ENCODE measurements at regions not wholly inside any gene's neighbourhood (a gene's known extent, or its start where the extent isn't known, plus 50 kb on each side); places are given as distances from the start of the nearest gene placed in this dataset.

DNA sequence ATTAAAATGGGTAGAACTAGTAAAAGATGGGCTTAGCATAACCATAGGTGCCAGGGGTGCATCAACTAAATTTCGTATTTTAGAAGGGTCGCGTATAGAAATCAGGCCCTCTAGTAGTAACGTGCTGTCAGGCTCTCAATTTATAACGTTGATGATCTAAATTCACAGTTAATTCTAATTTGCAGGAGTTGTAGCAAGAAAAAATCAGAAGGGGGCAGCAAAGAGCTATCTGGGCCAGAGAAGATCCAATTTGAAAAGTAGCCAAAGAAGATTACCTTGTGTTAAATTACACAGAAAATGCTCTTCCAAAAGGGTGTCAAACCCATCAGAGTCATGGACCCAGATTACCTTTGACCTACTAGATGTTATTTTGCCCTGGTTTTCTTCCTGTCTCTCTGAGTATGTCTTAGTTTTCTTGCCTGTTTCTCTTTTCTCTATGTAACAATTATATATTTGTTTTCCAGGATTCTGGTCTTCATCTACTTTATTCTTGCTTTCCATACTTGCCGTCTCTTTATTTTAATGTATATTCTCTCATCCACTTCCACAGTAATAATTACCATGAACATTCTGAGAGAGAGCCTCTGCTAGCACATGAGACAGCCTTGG lies 1030.9 kb downstream of the AMY1C start:
- Histone ChIP-seq H3K4me1 (ENCODE audit: control insufficient read depth in 1 of 2, insufficient read depth in 2 of 2, low read length in 2 of 2) (no peaks in the 10 kb centered on the region), H3K27me3 (ENCODE audit: low read depth, low read length) (no peaks in the 10 kb centered on the region), H3K9me3 (ENCODE audit: control insufficient read depth in 1 of 2, low read length in 2 of 2) (no peaks in the 10 kb centered on the region), H3K27ac (ENCODE audit: low read length) (no peak overlapping the region), H3K36me3 (ENCODE audit: control insufficient read depth in 1 of 2, insufficient read depth in 2 of 2, low read length in 2 of 2) (no peaks in the 10 kb centered on the region), H3K4me3 (ENCODE audit: low read depth in 1 of 2, low read length in 2 of 2) (no peak overlapping the region)

DNA sequence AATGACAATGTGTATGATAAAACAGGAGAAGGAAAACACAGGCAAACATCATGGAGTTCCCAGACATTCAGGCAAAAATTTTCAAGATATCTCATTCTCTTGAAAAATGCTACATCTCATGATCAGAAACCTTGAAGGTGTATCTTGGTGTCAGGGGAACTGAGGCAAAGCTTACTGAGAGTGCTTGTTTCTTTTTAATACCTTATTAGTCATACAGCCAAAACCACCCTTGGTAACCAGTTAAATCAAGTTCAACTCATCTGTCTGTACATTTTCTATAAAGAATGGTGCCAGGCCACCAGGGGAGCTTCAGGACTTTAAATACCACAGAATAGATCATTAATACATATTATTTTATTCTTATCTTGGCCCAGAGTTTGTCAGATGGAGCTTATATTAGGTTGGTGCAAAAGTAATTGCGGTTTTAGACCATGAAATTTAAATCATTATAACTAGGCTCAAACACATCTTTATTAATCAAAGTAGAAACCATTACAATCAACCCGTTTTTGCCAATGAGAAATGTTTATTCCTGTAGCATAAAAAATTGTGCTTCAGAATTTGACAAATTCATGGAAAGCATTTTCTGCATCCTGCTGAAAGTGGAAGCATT lies 1036.0 kb downstream of the AMY1C start:
- H3K36me3 ChIP-seq (ENCODE audit: control insufficient read depth in 1 of 2, insufficient read depth in 2 of 2, low read length in 2 of 2), result no peaks in the 10 kb centered on the region
- no peaks in the 10 kb centered on the region for H3K4me1 ChIP-seq (ENCODE audit: control insufficient read depth in 1 of 2, insufficient read depth in 2 of 2, low read length in 2 of 2)
- H3K9me3 ChIP-seq (ENCODE audit: control insufficient read depth in 1 of 2, low read length in 2 of 2), result no peaks in the 10 kb centered on the region
- H3K4me3 ChIP-seq (ENCODE audit: low read depth in 1 of 2, low read length in 2 of 2), result no peak overlapping the region
- no peak overlapping the region for H3K27ac ChIP-seq (ENCODE audit: low read length)
- H3K27me3 ChIP-seq (ENCODE audit: low read depth, low read length), result no peaks in the 10 kb centered on the region

DNA sequence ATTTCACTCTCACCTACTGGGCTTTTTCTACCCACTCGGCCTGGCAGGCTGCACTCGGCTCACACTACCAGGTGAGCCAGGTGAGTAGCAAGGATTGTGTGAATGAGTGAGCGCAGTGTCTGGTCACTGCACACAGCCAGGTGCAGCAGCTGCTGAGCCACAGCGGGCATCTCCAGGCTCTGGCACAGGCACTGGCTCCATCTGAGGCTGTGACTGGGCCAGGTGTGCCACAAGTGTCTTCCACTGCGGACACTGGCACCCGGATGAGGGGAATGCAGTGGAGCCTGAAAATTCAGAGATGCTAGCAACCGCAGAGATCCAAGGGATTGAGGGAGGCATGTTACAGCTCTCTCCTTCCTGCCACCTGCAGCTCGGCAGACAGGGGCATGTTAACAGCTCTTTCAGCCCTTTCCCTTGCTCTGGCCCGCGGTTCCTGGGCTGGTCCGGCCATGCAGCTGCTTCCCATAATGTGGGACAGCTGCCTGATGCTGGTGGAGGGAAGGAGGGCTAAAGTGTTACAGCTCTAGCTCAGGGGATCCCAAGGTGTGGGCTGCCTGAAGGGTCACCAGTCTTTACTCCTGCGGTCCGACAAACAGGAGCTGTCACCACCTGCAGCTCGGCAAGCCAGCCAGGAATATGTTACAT lies 1038.3 kb downstream of the AMY1C start:
- no peak overlapping the region for H3K4me3 ChIP-seq (ENCODE audit: low read depth in 1 of 2, low read length in 2 of 2)
- no peaks in the 10 kb centered on the region for H3K9me3 ChIP-seq (ENCODE audit: control insufficient read depth in 1 of 2, low read length in 2 of 2)
- H3K27ac ChIP-seq (ENCODE audit: low read length), result no peak overlapping the region
- H3K27me3 ChIP-seq (ENCODE audit: low read depth, low read length), result no peaks in the 10 kb centered on the region
- H3K36me3 ChIP-seq (ENCODE audit: control insufficient read depth in 1 of 2, insufficient read depth in 2 of 2, low read length in 2 of 2), result no peaks in the 10 kb centered on the region
- no peaks in the 10 kb centered on the region for H3K4me1 ChIP-seq (ENCODE audit: control insufficient read depth in 1 of 2, insufficient read depth in 2 of 2, low read length in 2 of 2)

DNA sequence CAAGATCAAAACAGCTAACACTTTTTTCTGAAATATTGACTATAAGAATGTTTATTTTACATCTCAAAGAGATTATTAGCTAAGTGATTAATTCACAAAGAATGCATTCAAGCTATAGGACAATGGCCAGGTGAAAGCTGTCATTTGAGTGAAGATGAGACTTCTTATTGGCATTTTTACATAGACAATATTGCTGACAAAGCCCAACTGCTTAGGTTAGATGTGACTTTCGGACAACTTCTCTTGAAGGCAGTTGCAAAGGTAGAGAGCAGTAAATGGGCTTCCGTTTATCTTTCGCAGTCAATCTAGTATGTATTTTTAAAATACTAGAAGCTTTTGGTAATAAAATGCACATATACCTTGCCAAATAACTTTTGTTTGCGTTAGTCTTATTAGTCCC lies 1041.3 kb downstream of the AMY1C start:
- Histone ChIP-seq H3K36me3 (ENCODE audit: control insufficient read depth in 1 of 2, insufficient read depth in 2 of 2, low read length in 2 of 2) (no peaks in the 10 kb centered on the region), H3K4me1 (ENCODE audit: control insufficient read depth in 1 of 2, insufficient read depth in 2 of 2, low read length in 2 of 2) (no peaks in the 10 kb centered on the region), H3K9me3 (ENCODE audit: control insufficient read depth in 1 of 2, low read length in 2 of 2) (peaks cover 0 to 4% of the 10 kb centered on the region in 2 donors), H3K4me3 (ENCODE audit: low read depth in 1 of 2, low read length in 2 of 2) (no peak overlapping the region), H3K27ac (ENCODE audit: low read length) (no peak overlapping the region), H3K27me3 (ENCODE audit: low read depth, low read length) (no peaks in the 10 kb centered on the region)

DNA sequence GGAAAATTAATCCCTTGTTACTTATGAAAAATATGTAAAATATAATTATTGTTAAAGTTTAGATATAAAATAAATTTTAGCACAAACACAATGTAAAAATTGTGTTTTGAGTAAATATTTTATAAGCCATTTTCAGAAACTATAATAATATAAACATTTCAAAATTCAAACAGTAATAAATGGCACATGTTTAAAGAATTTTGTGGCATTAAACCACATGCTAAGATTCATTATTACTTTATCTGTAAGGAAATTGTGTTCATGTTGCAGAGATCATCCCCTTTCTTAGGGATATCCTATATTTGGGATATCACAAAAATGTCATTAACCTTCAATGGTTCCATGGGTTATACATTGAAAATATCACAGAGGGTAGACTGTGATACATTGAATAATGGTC lies 1044.3 kb downstream of the AMY1C start:
- H3K27ac ChIP-seq (ENCODE audit: low read length), result no peak overlapping the region

GRCh38 chr1:104795931-104796330 lies 1046.2 kb downstream of the AMY1C start:
- Histone ChIP-seq H3K27ac (ENCODE audit: low read length) (no peak overlapping the region), H3K36me3 (ENCODE audit: control insufficient read depth in 1 of 2, insufficient read depth in 2 of 2, low read length in 2 of 2) (no peaks in the 10 kb centered on the region), H3K4me3 (ENCODE audit: low read depth in 1 of 2, low read length in 2 of 2) (no peak overlapping the region), H3K27me3 (ENCODE audit: low read depth, low read length) (no peaks in the 10 kb centered on the region), H3K4me1 (ENCODE audit: control insufficient read depth in 1 of 2, insufficient read depth in 2 of 2, low read length in 2 of 2) (no peaks in the 10 kb centered on the region), H3K9me3 (ENCODE audit: control insufficient read depth in 1 of 2, low read length in 2 of 2) (peaks cover 0 to 4% of the 10 kb centered on the region in 2 donors)

More for the DNA sequence above, 1044.3 kb downstream of the AMY1C start:
- no peaks in the 10 kb centered on the region for H3K4me1 ChIP-seq (ENCODE audit: control insufficient read depth in 1 of 2, insufficient read depth in 2 of 2, low read length in 2 of 2)
- H3K9me3 ChIP-seq (ENCODE audit: control insufficient read depth in 1 of 2, low read length in 2 of 2), result peaks cover 0 to 4% of the 10 kb centered on the region in 2 donors
- no peaks in the 10 kb centered on the region for H3K36me3 ChIP-seq (ENCODE audit: control insufficient read depth in 1 of 2, insufficient read depth in 2 of 2, low read length in 2 of 2)
- no peaks in the 10 kb centered on the region for H3K27me3 ChIP-seq (ENCODE audit: low read depth, low read length)
- H3K4me3 ChIP-seq (ENCODE audit: low read depth in 1 of 2, low read length in 2 of 2), result no peak overlapping the region

DNA sequence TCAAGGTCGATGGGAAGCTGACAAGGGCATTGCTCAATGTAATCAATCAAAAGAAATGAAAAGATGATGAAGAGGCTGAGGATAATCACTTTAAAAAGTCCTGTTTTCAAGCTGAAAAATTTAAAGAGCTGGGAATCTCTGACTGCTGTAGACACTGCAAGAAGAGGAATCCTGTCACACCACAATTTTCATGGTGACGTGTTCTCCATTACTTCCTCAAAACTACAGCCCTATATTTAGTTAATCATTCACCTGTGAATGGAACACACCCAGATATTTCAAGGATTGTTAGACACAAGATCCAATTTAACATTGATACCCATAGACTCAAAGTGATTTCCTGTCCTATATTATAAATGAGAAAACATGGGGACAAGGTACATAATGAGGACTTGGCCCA lies 1048.3 kb downstream of the AMY1C start:
- H3K9me3 ChIP-seq (ENCODE audit: control insufficient read depth in 1 of 2, low read length in 2 of 2), result peaks cover 0 to 4% of the 10 kb centered on the region in 2 donors
- no peaks in the 10 kb centered on the region for H3K4me1 ChIP-seq (ENCODE audit: control insufficient read depth in 1 of 2, insufficient read depth in 2 of 2, low read length in 2 of 2)
- no peak overlapping the region for H3K4me3 ChIP-seq (ENCODE audit: low read depth in 1 of 2, low read length in 2 of 2)

DNA sequence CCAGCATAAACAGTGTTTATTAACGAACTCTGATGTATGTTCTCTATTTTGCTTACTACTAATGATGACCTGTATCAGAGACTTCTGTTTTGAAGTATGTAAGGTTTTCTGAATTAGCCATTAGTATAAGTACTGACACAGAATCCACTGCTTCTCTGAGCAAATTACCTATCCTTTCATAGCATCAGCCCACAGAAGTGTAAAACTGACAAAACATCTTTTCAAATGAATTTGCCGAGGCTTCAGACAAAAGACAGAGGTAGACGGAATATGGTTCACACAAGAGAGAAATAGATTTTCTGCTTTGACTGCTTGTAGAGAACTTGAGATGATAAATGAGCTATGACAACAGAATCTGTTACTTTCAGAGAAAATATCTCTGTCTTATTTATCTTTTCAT lies 1051.6 kb downstream of the AMY1C start:
- no peak overlapping the region for H3K4me3 ChIP-seq (ENCODE audit: low read depth in 1 of 2, low read length in 2 of 2)
- H3K36me3 ChIP-seq (ENCODE audit: control insufficient read depth in 1 of 2, insufficient read depth in 2 of 2, low read length in 2 of 2), result no peaks in the 10 kb centered on the region
- no peaks in the 10 kb centered on the region for H3K27me3 ChIP-seq (ENCODE audit: low read depth, low read length)
- no peaks in the 10 kb centered on the region for H3K4me1 ChIP-seq (ENCODE audit: control insufficient read depth in 1 of 2, insufficient read depth in 2 of 2, low read length in 2 of 2)
- no peaks in the 10 kb centered on the region for H3K9me3 ChIP-seq (ENCODE audit: control insufficient read depth in 1 of 2, low read length in 2 of 2)
- H3K27ac ChIP-seq (ENCODE audit: low read length), result no peak overlapping the region

More for the DNA sequence above, 1048.3 kb downstream of the AMY1C start:
- Histone ChIP-seq H3K27me3 (ENCODE audit: low read depth, low read length) (no peaks in the 10 kb centered on the region), H3K27ac (ENCODE audit: low read length) (no peak overlapping the region), H3K36me3 (ENCODE audit: control insufficient read depth in 1 of 2, insufficient read depth in 2 of 2, low read length in 2 of 2) (no peaks in the 10 kb centered on the region)

- H3K27me3 ChIP-seq (ENCODE audit: low read depth, low read length), result no peaks in the 10 kb centered on the region
- H3K4me3 ChIP-seq (ENCODE audit: low read depth in 1 of 2, low read length in 2 of 2), result no peak overlapping the region
- no peaks in the 10 kb centered on the region for H3K4me1 ChIP-seq (ENCODE audit: control insufficient read depth in 1 of 2, insufficient read depth in 2 of 2, low read length in 2 of 2)
- H3K27ac ChIP-seq (ENCODE audit: low read length), result no peak overlapping the region
- no peaks in the 10 kb centered on the region for H3K36me3 ChIP-seq (ENCODE audit: control insufficient read depth in 1 of 2, insufficient read depth in 2 of 2, low read length in 2 of 2)
- no peaks in the 10 kb centered on the region for H3K9me3 ChIP-seq (ENCODE audit: control insufficient read depth in 1 of 2, low read length in 2 of 2)
Measured at GRCh38 chr1:104804147-104804546, 1054.4 kb downstream of the AMY1C start.

DNA sequence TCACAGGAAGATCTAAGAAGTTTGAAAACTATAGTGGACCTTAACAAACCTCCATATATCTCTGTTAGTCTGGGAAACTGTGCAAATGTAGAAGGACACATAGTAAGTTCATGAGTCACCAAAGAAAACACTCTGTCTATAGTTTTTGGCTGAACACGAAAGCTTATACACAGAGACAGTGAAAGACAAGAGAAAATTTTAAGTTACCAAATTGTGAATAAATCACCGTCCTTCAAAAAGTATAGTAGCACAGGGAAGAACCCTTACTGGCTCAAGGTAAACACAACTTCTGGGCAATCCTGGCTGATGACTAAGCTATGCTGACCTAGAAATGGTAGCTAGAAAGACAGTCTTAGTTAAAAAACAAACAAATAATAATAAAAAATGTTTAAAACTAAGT lies 1057.9 kb downstream of the AMY1C start:
- Histone ChIP-seq H3K36me3 (ENCODE audit: control insufficient read depth in 1 of 2, insufficient read depth in 2 of 2, low read length in 2 of 2) (no peaks in the 10 kb centered on the region), H3K27me3 (ENCODE audit: low read depth, low read length) (no peaks in the 10 kb centered on the region), H3K27ac (ENCODE audit: low read length) (no peak overlapping the region), H3K4me3 (ENCODE audit: low read depth in 1 of 2, low read length in 2 of 2) (no peak overlapping the region), H3K4me1 (ENCODE audit: control insufficient read depth in 1 of 2, insufficient read depth in 2 of 2, low read length in 2 of 2) (no peaks in the 10 kb centered on the region), H3K9me3 (ENCODE audit: control insufficient read depth in 1 of 2, low read length in 2 of 2) (no peaks in the 10 kb centered on the region)

DNA sequence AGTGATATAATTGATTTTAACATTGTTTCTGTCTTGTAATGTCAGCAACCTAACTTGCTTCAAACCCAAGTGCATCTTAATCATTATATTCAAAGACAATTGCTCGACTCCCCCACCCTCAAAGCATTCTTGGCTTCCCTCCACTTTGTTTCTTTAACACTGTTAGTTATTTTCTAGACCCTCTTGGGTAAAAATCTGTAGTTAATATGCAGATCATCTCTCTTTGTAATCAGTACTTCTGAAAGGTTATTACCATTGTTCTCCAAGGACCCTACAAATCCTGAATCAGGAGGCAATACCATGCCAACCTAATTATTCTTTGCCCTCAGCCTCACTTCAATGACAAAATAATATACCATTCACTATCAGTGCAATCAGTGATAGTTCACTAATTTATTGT lies 1075.7 kb downstream of the AMY1C start:
- no peaks in the 10 kb centered on the region for H3K4me1 ChIP-seq (ENCODE audit: control insufficient read depth in 1 of 2, insufficient read depth in 2 of 2, low read length in 2 of 2)
- H3K9me3 ChIP-seq (ENCODE audit: control insufficient read depth in 1 of 2, low read length in 2 of 2), result no peaks in the 10 kb centered on the region
- H3K27me3 ChIP-seq (ENCODE audit: low read depth, low read length), result no peaks in the 10 kb centered on the region
- H3K27ac ChIP-seq (ENCODE audit: low read length), result no peak overlapping the region
- H3K4me3 ChIP-seq (ENCODE audit: low read depth in 1 of 2, low read length in 2 of 2), result no peak overlapping the region
- H3K36me3 ChIP-seq (ENCODE audit: control insufficient read depth in 1 of 2, insufficient read depth in 2 of 2, low read length in 2 of 2), result no peaks in the 10 kb centered on the region
